Calu3 (cell line): ENCODE measurements at regions not wholly inside any gene's neighbourhood (a gene's known extent, or its start where the extent isn't known, plus 50 kb on each side); places are given as distances from the start of the nearest gene placed in this dataset.
A peak's percentile ranks its signal among the peaks of the same experiment; 100 is the strongest.
"Not testable (repeated sequence)": the region's sequence is repeated elsewhere in the genome, so short reads cannot be mapped to it uniquely, and the experiment has no call there.

ENCODE experiments used
- BruUV-seq: library from RNA; stranded (reverse); fragments of 400-500 nt; replicated peaks from 2 replicates; lab custom pipeline; 2021; lab: Mats Ljungman, UMichigan
- CTCF ChIA-PET: fragments of 300-600 bp; sonication (Branson Sonifier 250); formaldehyde crosslinking; loops from one replicate; lab custom pipeline; 2022; ENCODE audit warnings: antibody characterized with exemption; lab: Charles Lee
- DNase-seq: peaks from one replicate; pipeline ENCODE4 v3.0.0; 2022
- H3K27ac Mint-ChIP-seq: one replicate; pipeline ENCODE4 v1.8.0; 2022; ENCODE audit warnings: mixed read lengths; ENCODE audit not compliant: unreplicated experiment
- H3K27me3 Mint-ChIP-seq: one replicate; pipeline ENCODE4 v1.8.0; 2022; ENCODE audit warnings: mixed read lengths; ENCODE audit not compliant: unreplicated experiment
- H3K36me3 Mint-ChIP-seq: one replicate; pipeline ENCODE4 v1.8.0; 2022; ENCODE audit warnings: mild to moderate bottlenecking, moderate library complexity, mixed read lengths; ENCODE audit not compliant: insufficient read depth, unreplicated experiment
- H3K4me1 Mint-ChIP-seq: one replicate; pipeline ENCODE4 v1.8.0; 2022; ENCODE audit warnings: mild to moderate bottlenecking, low read depth, mixed read lengths; ENCODE audit not compliant: unreplicated experiment
- H3K4me3 Mint-ChIP-seq: one replicate; pipeline ENCODE4 v1.8.0; 2022; ENCODE audit warnings: mild to moderate bottlenecking, low read depth, moderate library complexity, mixed read lengths; ENCODE audit not compliant: unreplicated experiment
- H3K9me3 Mint-ChIP-seq: one replicate; pipeline ENCODE4 v1.8.0; 2022; ENCODE audit warnings: low read depth, mixed read lengths; ENCODE audit not compliant: unreplicated experiment
- CTCF ChIP-seq: fragments of 200-600 bp; IDR thresholded peaks from one replicate; pipeline ENCODE4 v1.8.0; 2022; ENCODE audit warnings: antibody characterized with exemption; ENCODE audit not compliant: unreplicated experiment
- intact Hi-C: fragments of 100-400 bp; cut with micrococcal nuclease; formaldehyde crosslinking; loops from one replicate; pipeline ENCODE4 v1.10.0; 2022; ENCODE audit not compliant: unreplicated experiment

GRCh38 chr1:170436928-170437327 lies 95.0 kb upstream of the GORAB start:
- Mint-ChIP-seq H3K9me3 (no peaks in the 10 kb centered on the region), H3K36me3 (no peaks in the 10 kb centered on the region), H3K27ac (no peak overlapping the region), H3K4me1 (no peaks in the 10 kb centered on the region), H3K27me3 (no peaks in the 10 kb centered on the region), H3K4me3 (no peak overlapping the region)
- CTCF ChIA-PET: no interaction called here
- TF ChIP-seq CTCF: no peak
- DNase-seq: no peak
- no TSS peak for BruUV-seq
- intact Hi-C loops: loop anchor here (5.0 kb wide), 1 partner anchor 330 kb away; no protein-coding TSS in a partner anchor

GRCh38 chr1:170445096-170445495 lies 86.9 kb upstream of the GORAB start:
- intact Hi-C loops: no loop called here
- CTCF ChIA-PET: no interaction called here
- Mint-ChIP-seq H3K4me3 (no peak overlapping the region), H3K36me3 (no peaks in the 10 kb centered on the region), H3K9me3 (no peaks in the 10 kb centered on the region), H3K27ac (no peak overlapping the region), H3K4me1 (no peaks in the 10 kb centered on the region), H3K27me3 (no peaks in the 10 kb centered on the region)
- BruUV-seq: no TSS peak
- no peak for TF ChIP-seq CTCF
- DNase-seq: no peak

- Mint-ChIP-seq H3K27ac (no peak overlapping the region), H3K36me3 (no peaks in the 10 kb centered on the region), H3K4me1 (no peaks in the 10 kb centered on the region), H3K27me3 (no peaks in the 10 kb centered on the region), H3K4me3 (no peak overlapping the region), H3K9me3 (no peaks in the 10 kb centered on the region)
- CTCF ChIA-PET: no interaction called here
- DNase-seq: no peak
- intact Hi-C loops: no loop called here
- no peak for TF ChIP-seq CTCF
- BruUV-seq: no TSS peak
These were observed 83.3 kb upstream of the GORAB start for GRCh38 chr1:170448661-170449158.

GRCh38 chr1:170457325-170458050 lies 74.5 kb upstream of the GORAB start:
- H3K27me3 Mint-ChIP-seq, H3K4me3 Mint-ChIP-seq, H3K36me3 Mint-ChIP-seq, CTCF ChIA-PET, H3K4me1 Mint-ChIP-seq, BruUV-seq, H3K9me3 Mint-ChIP-seq, H3K27ac Mint-ChIP-seq, intact Hi-C loops: not testable (repeated sequence)
- peak; percentile 30 for DNase-seq

GRCh38 chr1:170460001-170460400 lies 72.0 kb upstream of the GORAB start:
- BruUV-seq: no TSS peak

More at GRCh38 chr1:170460001-170460400, 72.0 kb upstream of the GORAB start:
- Mint-ChIP-seq H3K36me3 (no peaks in the 10 kb centered on the region), H3K4me1 (no peaks in the 10 kb centered on the region), H3K4me3 (no peak overlapping the region), H3K27me3 (no peaks in the 10 kb centered on the region), H3K27ac (no peak overlapping the region), H3K9me3 (peaks cover 8% of the 10 kb centered on the region)
- CTCF ChIA-PET: no interaction called here
- intact Hi-C loops: no loop called here
- no peak for DNase-seq
- TF ChIP-seq CTCF: no peak
